H54 (cell line): ENCODE measurements at regions not wholly inside any gene's neighbourhood (a gene's known extent, or its start where the extent isn't known, plus 50 kb on each side); places are given as distances from the start of the nearest gene placed in this dataset.
A peak's percentile ranks its signal among the peaks of the same experiment; 100 is the strongest.

Source experiments
- DNase-seq: peaks from one replicate; pipeline ENCODE4 v3.0.0; 2011; ENCODE audit warnings: low spot score, mixed read lengths; ENCODE audit not compliant: insufficient read length
- FAIRE-seq: peaks from 3 replicates; lab custom pipeline; 2011; peaks lifted over from hg19 to GRCh38; lab: Jason Lieb, UNC
- POLR2A ChIP-seq: IDR thresholded peaks from 2 replicates; pipeline ENCODE4 v1.6.1; 2011; ENCODE audit warnings: low read depth, mild to moderate bottlenecking, low read length

GRCh38 chr2:63658176-63658968 lies 69.6 kb downstream of the MDH1 start:
- FAIRE-seq (peak; percentile 23), DNase-seq (no peak)
- TF ChIP-seq POLR2A, result no peak

DNA sequence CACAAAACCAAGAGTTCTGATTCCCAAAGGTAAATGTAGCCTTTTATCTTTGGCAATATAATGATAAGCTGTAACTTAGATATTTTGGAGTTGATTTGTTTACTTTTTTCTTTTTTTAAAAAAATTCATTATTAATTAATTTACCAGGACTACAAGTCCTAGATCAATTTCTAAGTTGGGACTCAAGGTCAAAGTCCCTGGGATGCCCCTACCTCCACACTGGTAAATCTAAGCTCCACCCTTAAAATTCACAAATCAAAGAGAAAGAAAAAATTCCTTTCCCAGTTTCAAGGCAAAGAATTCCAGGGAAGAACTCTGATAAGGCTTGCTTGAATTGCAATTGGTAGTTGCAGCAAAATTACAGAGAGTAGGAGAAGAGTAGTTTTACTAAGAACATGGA lies 71.3 kb downstream of the MDH1 start:
- FAIRE-seq (no peak), DNase-seq (no peak)
- TF ChIP-seq POLR2A, result no peak

DNA sequence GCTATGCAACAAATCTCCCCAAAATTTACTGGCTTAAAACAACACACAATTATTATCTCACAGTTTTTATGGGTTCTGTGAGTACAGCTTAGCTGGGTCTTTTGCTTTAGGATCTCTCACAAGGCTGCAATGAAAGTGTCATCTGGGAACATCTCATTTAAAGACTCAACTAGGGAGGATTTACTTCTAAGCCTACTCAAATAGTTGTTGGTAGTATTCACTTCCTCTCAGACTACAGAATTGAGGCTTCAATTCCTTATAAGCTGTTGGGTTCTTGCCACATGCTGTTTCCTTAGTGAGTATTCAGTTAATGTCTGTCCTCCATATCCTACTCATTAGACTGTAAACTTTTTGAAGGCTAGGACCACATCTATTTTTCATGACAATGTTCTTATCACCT lies 72.3 kb downstream of the MDH1 start:
- FAIRE-seq (peak; percentile 95), DNase-seq (no peak)
- no peak for TF ChIP-seq POLR2A

GRCh38 chr2:63662028-63662804 lies 73.5 kb downstream of the MDH1 start:
- DNase-seq (no peak), FAIRE-seq (no peak)
- TF ChIP-seq POLR2A, result no peak

- FAIRE-seq (no peak), DNase-seq (no peak)
- TF ChIP-seq POLR2A, result no peak
Measured at GRCh38 chr2:63663013-63663864, 74.5 kb downstream of the MDH1 start.

- FAIRE-seq (no peak), DNase-seq (no peak)
- TF ChIP-seq POLR2A, result no peak
Measured at GRCh38 chr2:63665091-63665490, 76.3 kb downstream of the MDH1 start.

DNA sequence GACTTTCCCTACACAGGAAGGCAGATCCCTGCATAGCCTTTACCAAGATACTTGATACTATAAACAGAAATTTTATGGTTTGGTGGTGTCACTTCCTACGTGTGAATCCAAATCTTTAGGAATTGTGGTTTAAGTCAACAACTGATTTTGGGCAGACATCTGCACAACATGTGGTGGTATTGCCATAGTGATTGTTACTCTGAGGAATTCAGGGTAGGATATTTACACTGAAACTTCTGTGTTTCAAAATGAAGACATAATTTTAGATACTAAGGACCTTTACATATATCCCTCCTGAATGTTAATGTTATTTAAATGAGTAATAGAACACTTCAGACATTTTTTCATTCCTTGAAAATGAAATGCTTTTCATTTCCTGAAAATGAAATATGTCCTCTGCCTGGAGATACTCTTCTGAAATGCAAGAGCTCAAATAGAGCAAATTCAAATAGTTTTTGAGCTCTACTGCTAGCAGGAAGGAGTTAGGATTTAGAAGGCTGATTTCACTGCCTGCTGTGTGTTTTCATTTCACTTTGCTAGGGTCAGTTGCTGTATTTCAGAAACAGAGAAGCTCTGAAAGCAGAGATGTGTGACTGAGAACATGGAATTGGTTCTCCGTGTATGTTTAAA lies 77.2 kb downstream of the MDH1 start:
- TF ChIP-seq POLR2A, result no peak
- DNase-seq (no peak), FAIRE-seq (no peak)

DNA sequence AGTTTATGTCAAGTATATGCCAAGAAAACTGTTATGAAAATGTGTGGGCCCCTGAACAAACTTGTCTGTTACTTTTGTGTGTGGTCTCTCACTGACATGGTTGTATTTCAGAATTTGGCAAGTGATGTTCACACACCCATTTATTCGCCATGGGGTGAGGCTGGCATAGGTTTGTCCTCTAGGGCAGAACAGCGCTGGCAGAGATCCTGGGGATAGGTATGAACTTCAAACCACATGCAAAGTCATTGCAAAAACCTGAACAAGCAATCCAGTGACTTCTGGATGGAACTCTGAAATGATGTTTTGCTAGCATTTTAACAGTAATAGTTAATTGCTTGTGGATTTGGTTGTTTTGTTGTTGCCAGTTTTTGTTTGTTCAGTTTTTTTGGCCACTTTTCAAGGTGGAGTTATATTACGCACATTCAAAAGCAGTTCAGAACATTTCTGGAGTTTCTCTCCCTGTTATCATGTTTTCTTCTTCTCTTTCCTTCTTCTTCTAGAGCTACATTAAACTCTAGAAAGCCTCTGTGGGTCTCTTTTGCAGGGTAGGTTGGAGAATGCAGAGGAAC lies 78.5 kb downstream of the MDH1 start:
- TF ChIP-seq POLR2A, result no peak
- no peak for DNase-seq
- no peak for FAIRE-seq

DNA sequence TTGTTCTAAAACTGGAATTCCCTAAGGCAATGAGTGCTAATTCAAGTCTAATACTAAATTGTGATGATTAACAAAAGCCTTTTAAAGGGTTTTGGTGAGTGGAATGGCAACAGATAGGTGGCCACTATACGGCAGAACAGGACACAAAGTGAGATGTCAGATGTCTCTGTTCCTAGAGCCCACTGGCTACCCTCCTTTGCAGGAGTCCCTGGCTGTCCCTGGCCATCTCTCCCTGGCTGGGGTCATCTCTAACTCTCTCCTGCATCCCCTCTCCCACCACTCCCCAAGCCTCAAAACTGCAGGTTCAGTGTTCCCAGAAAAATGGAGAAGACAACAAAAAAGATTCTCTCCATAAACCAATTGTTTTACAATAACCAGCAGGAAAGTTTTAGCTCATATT lies 79.2 kb downstream of the MDH1 start:
- DNase-seq, result no peak
- TF ChIP-seq POLR2A, result no peak
- no peak for FAIRE-seq

DNA sequence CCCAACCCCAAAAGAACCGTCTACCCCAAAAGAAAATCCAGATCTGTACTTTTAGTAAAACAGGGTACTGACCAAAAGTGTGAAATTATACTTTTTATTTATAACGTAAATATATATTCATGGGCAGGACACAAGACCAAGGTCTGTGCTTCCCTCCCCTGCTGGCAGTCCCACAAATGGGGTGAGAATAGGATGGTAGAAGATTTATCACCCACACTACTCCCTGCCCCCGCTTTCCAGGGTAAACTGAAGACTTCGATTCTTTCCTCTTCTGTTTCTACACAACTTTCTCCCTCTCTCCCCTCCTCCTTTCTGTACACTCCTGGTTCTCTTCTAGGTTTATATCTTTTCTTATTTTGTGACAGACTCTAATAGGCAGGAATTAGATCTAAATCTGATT lies 79.7 kb downstream of the MDH1 start:
- TF ChIP-seq POLR2A, result no peak
- DNase-seq, result no peak
- FAIRE-seq, result no peak

GRCh38 chr2:63669596-63669995 lies 80.8 kb downstream of the MDH1 start:
- no peak for TF ChIP-seq POLR2A
- no peak for FAIRE-seq
- no peak for DNase-seq

GRCh38 chr2:63673865-63674533 lies 85.2 kb downstream of the MDH1 start:
- DNase-seq (no peak), FAIRE-seq (no peak)
- no peak for TF ChIP-seq POLR2A

DNA sequence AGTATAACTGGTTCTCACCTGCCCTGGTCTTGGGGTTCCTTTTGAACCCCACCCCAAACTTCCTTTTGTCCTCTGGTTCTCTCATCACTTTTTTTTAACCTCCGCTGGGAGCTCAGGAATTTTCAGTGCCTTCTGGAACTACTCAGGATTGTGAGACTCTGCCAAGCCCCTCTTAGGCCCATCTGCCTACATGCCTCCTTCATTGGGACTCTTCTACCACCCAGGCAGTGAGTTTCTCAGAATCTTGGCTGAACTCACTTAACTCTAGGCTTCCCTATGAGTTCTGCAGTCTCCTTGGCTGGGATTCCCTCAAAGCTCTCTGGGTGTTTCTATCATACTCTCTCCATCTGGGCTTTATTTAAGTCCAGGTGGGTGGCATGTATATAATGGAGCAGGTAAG lies 86.3 kb downstream of the MDH1 start:
- DNase-seq, result no peak
- TF ChIP-seq POLR2A, result no peak
- no peak for FAIRE-seq
